ENCODE measurements at regions not wholly inside any gene's neighbourhood (a gene's known extent, or its start where the extent isn't known, plus 50 kb on each side); places are given as distances from the start of the nearest gene placed in this dataset.

- DNase-seq: no peak
- Mint-ChIP-seq H3K4me3 (no peak overlapping the region), H3K9me3 (ENCODE audit: low read depth) (no peaks in the 10 kb centered on the region), H3K27me3 (no peaks in the 10 kb centered on the region), H3K27ac (no peak overlapping the region), H3K36me3 (no peaks in the 10 kb centered on the region), H3K4me1 (no peaks in the 10 kb centered on the region)
- CTCF ChIA-PET: no interaction called here
- no peak for ATAC-seq
These were observed 85.9 kb upstream of the UGT8 start for GRCh38 chr4:114512595-114513295.

- DNase-seq (no peak), ATAC-seq (no peak)
- CTCF ChIA-PET: no interaction called here
- H3K4me3 Mint-ChIP-seq: no peak overlapping the region
- peaks cover 12% of the 10 kb centered on the region for H3K9me3 Mint-ChIP-seq (ENCODE audit: low read depth)
- H3K27me3 Mint-ChIP-seq: no peaks in the 10 kb centered on the region
- H3K36me3 Mint-ChIP-seq: no peaks in the 10 kb centered on the region
- no peaks in the 10 kb centered on the region for H3K4me1 Mint-ChIP-seq
- H3K27ac Mint-ChIP-seq: no peak overlapping the region
These were observed 79.2 kb upstream of the UGT8 start for GRCh38 chr4:114519368-114519767.

GRCh38 chr4:114527170-114527569, 71.4 kb upstream of the UGT8 start:
- no peaks in the 10 kb centered on the region for H3K4me1 Mint-ChIP-seq
- no peaks in the 10 kb centered on the region for H3K27me3 Mint-ChIP-seq
- no peaks in the 10 kb centered on the region for H3K36me3 Mint-ChIP-seq
- H3K27ac Mint-ChIP-seq: no peak overlapping the region
- H3K9me3 Mint-ChIP-seq (ENCODE audit: low read depth): peaks cover under 1% of the 10 kb centered on the region
- no peak for DNase-seq
- no peak overlapping the region for H3K4me3 Mint-ChIP-seq
- CTCF ChIA-PET: no interaction called here
- no peak for ATAC-seq

- no peaks in the 10 kb centered on the region for H3K27me3 Mint-ChIP-seq
- no peaks in the 10 kb centered on the region for H3K4me1 Mint-ChIP-seq
- H3K36me3 Mint-ChIP-seq: no peaks in the 10 kb centered on the region
- no peak overlapping the region for H3K27ac Mint-ChIP-seq
- CTCF ChIA-PET: no interaction called here
- ATAC-seq (no peak), DNase-seq (no peak)
- H3K9me3 Mint-ChIP-seq (ENCODE audit: low read depth): no peaks in the 10 kb centered on the region
- no peak overlapping the region for H3K4me3 Mint-ChIP-seq
These were observed 71.0 kb upstream of the UGT8 start for GRCh38 chr4:114527637-114528036.

- Mint-ChIP-seq H3K27ac (no peak overlapping the region), H3K4me3 (no peak overlapping the region), H3K27me3 (no peaks in the 10 kb centered on the region), H3K9me3 (ENCODE audit: low read depth) (no peaks in the 10 kb centered on the region), H3K4me1 (no peaks in the 10 kb centered on the region), H3K36me3 (no peaks in the 10 kb centered on the region)
- CTCF ChIA-PET: no interaction called here
- ATAC-seq (no peak), DNase-seq (no peak)
These were observed 62.9 kb upstream of the UGT8 start for GRCh38 chr4:114535725-114536124.

- ATAC-seq (no peak), DNase-seq (no peak)
- Mint-ChIP-seq H3K9me3 (ENCODE audit: low read depth) (no peaks in the 10 kb centered on the region), H3K27me3 (no peaks in the 10 kb centered on the region), H3K4me3 (no peak overlapping the region), H3K4me1 (no peaks in the 10 kb centered on the region), H3K36me3 (no peaks in the 10 kb centered on the region), H3K27ac (no peak overlapping the region)
- CTCF ChIA-PET: no interaction called here
These were observed 61.3 kb upstream of the UGT8 start for GRCh38 chr4:114537352-114537751.

- no peak overlapping the region for H3K4me3 Mint-ChIP-seq
- H3K27ac Mint-ChIP-seq: no peak overlapping the region
- DNase-seq: no peak
- no peaks in the 10 kb centered on the region for H3K36me3 Mint-ChIP-seq
- H3K9me3 Mint-ChIP-seq (ENCODE audit: low read depth): no peaks in the 10 kb centered on the region
- CTCF ChIA-PET: no interaction called here
- no peaks in the 10 kb centered on the region for H3K4me1 Mint-ChIP-seq
- H3K27me3 Mint-ChIP-seq: no peaks in the 10 kb centered on the region
- ATAC-seq: no peak
These were observed 60.5 kb upstream of the UGT8 start for GRCh38 chr4:114538012-114538617.

- Mint-ChIP-seq H3K27me3 (no peaks in the 10 kb centered on the region), H3K27ac (no peak overlapping the region), H3K4me3 (no peak overlapping the region), H3K4me1 (no peaks in the 10 kb centered on the region), H3K36me3 (no peaks in the 10 kb centered on the region), H3K9me3 (ENCODE audit: low read depth) (no peaks in the 10 kb centered on the region)
- DNase-seq: no peak
- ATAC-seq: no peak
- CTCF ChIA-PET: no interaction called here
These were observed 58.6 kb upstream of the UGT8 start for GRCh38 chr4:114539985-114540384.

- H3K9me3 Mint-ChIP-seq (ENCODE audit: low read depth): peaks cover 4% of the 10 kb centered on the region
- H3K4me1 Mint-ChIP-seq: no peaks in the 10 kb centered on the region
- H3K27me3 Mint-ChIP-seq: no peaks in the 10 kb centered on the region
- H3K27ac Mint-ChIP-seq: no peak overlapping the region
- CTCF ChIA-PET: interaction anchor here (1.4 kb wide), 1 partner anchor 17 kb away, joined by 3 read pairs; no protein-coding TSS in a partner anchor
- H3K4me3 Mint-ChIP-seq: no peak overlapping the region
- no peak for DNase-seq
- no peaks in the 10 kb centered on the region for H3K36me3 Mint-ChIP-seq
- no peak for ATAC-seq
These were observed 51.1 kb upstream of the UGT8 start for GRCh38 chr4:114547340-114548134.
